Stomach smooth muscle (tissue), 2 donors: ENCODE measurements at regions not wholly inside any gene's neighbourhood (a gene's known extent, or its start where the extent isn't known, plus 50 kb on each side); places are given as distances from the start of the nearest gene placed in this dataset.
A peak's percentile ranks its signal among the peaks of the same experiment; 100 is the strongest.
"Not testable (repeated sequence)": the region's sequence is repeated elsewhere in the genome, so short reads cannot be mapped to it uniquely, and the experiment has no call there.

ENCODE experiments used
- H3K27ac ChIP-seq: one replicate; pipeline ENCODE4 v1.7.0; 2013; ENCODE audit warnings: mild to moderate bottlenecking, low read length, inconsistent platforms
- H3K27me3 ChIP-seq, 2 donors: one replicate each; pipeline ENCODE4 v1.7.0; 2013; ENCODE audit warnings: low read length in 2 of 2; ENCODE audit not compliant: insufficient read depth in 2 of 2, control insufficient read depth in 1 of 2
- H3K36me3 ChIP-seq, 2 donors: one replicate each; pipeline ENCODE4 v1.7.0; 2013; ENCODE audit warnings: low read length in 2 of 2; ENCODE audit not compliant: control insufficient read depth in 2 of 2, insufficient read depth in 2 of 2
- H3K4me1 ChIP-seq: one replicate; pipeline ENCODE4 v1.7.0; 2013; ENCODE audit warnings: low read length; ENCODE audit not compliant: control insufficient read depth, insufficient read depth
- H3K4me3 ChIP-seq, 2 donors: one replicate each; pipeline ENCODE4 v1.7.0; 2013; ENCODE audit warnings: low read length in 2 of 2
- H3K9ac ChIP-seq, 2 donors: one replicate each; pipeline ENCODE4 v1.7.0; 2013; ENCODE audit warnings: low read length in 2 of 2, mild to moderate bottlenecking in 1 of 2
- H3K9me3 ChIP-seq, 2 donors: one replicate each; pipeline ENCODE4 v1.7.0; 2013; ENCODE audit warnings: low read length in 2 of 2; ENCODE audit not compliant: control insufficient read depth in 2 of 2
- donor health status: healthy.
- donor health status: Pancreatic carcinoma.

GRCh38 chr3:68560728-68561127, 371.6 kb downstream of the TAFA4 start:
- Histone ChIP-seq H3K9ac (no peak overlapping the region), H3K27ac (no peak overlapping the region), H3K36me3 (no peaks in the 10 kb centered on the region), H3K27me3 (no peaks in the 10 kb centered on the region), H3K4me3 (no peak overlapping the region), H3K9me3 (no peaks in the 10 kb centered on the region), H3K4me1 (no peaks in the 10 kb centered on the region)

GRCh38 chr3:68535782-68536181, 396.6 kb downstream of the TAFA4 start:
- Histone ChIP-seq H3K9ac (no peak overlapping the region), H3K4me3 (no peak overlapping the region), H3K27ac (no peak overlapping the region), H3K4me1 (no peaks in the 10 kb centered on the region), H3K36me3 (no peaks in the 10 kb centered on the region), H3K9me3 (no peaks in the 10 kb centered on the region), H3K27me3 (no peaks in the 10 kb centered on the region)

- H3K4me3 ChIP-seq: no peak overlapping the region
- no peak overlapping the region for H3K9ac ChIP-seq
- H3K4me1 ChIP-seq: no peaks in the 10 kb centered on the region
- H3K27ac ChIP-seq: no peak overlapping the region
- no peaks in the 10 kb centered on the region for H3K27me3 ChIP-seq
- no peaks in the 10 kb centered on the region for H3K36me3 ChIP-seq
- H3K9me3 ChIP-seq: no peaks in the 10 kb centered on the region
Measured at GRCh38 chr3:68523330-68523729, 409.0 kb downstream of the TAFA4 start.

GRCh38 chr3:68515237-68515636, 417.1 kb downstream of the TAFA4 start:
- Histone ChIP-seq H3K27ac (no peak overlapping the region), H3K4me1 (no peaks in the 10 kb centered on the region), H3K9ac (no peak overlapping the region), H3K9me3 (no peaks in the 10 kb centered on the region), H3K27me3 (no peaks in the 10 kb centered on the region), H3K36me3 (no peaks in the 10 kb centered on the region), H3K4me3 (no peak overlapping the region)

GRCh38 chr3:68504201-68504600, 428.1 kb downstream of the TAFA4 start:
- Histone ChIP-seq H3K4me3 (no peak overlapping the region), H3K4me1 (no peaks in the 10 kb centered on the region), H3K36me3 (no peaks in the 10 kb centered on the region), H3K9ac (no peak overlapping the region), H3K27ac (no peak overlapping the region), H3K9me3 (no peaks in the 10 kb centered on the region), H3K27me3 (no peaks in the 10 kb centered on the region)

GRCh38 chr3:68485845-68486244, 446.5 kb downstream of the TAFA4 start:
- H3K27me3 ChIP-seq, H3K4me1 ChIP-seq, H3K9me3 ChIP-seq, H3K27ac ChIP-seq, H3K36me3 ChIP-seq, H3K4me3 ChIP-seq, H3K9ac ChIP-seq: not testable (repeated sequence)

- peaks cover 2% of the 10 kb centered on the region for H3K4me1 ChIP-seq
- no peaks in the 10 kb centered on the region for H3K9me3 ChIP-seq
- no peak overlapping the region for H3K4me3 ChIP-seq
- no peaks in the 10 kb centered on the region for H3K27me3 ChIP-seq
- no peak overlapping the region for H3K9ac ChIP-seq
- no peaks in the 10 kb centered on the region for H3K36me3 ChIP-seq
- H3K27ac ChIP-seq: no peak overlapping the region
Measured at GRCh38 chr3:68485051-68485450, 447.3 kb downstream of the TAFA4 start.

GRCh38 chr3:68483601-68484000, 448.7 kb downstream of the TAFA4 start:
- Histone ChIP-seq H3K4me3 (no peak overlapping the region), H3K27me3 (no peaks in the 10 kb centered on the region), H3K27ac (peak overlapping the region; percentile 61), H3K36me3 (no peaks in the 10 kb centered on the region), H3K4me1 (peaks cover 2% of the 10 kb centered on the region), H3K9me3 (no peaks in the 10 kb centered on the region), H3K9ac (no peak overlapping the region)

GRCh38 chr3:68483041-68483440, 449.3 kb downstream of the TAFA4 start:
- Histone ChIP-seq H3K4me3 (no peak overlapping the region), H3K27ac (peak overlapping the region; percentile 61), H3K4me1 (peaks cover 2% of the 10 kb centered on the region), H3K27me3 (no peaks in the 10 kb centered on the region), H3K9ac (no peak overlapping the region), H3K9me3 (no peaks in the 10 kb centered on the region), H3K36me3 (no peaks in the 10 kb centered on the region)

- Histone ChIP-seq H3K4me3 (no peak overlapping the region), H3K27me3 (no peaks in the 10 kb centered on the region), H3K4me1 (peaks cover 2% of the 10 kb centered on the region), H3K9ac (no peak overlapping the region), H3K36me3 (no peaks in the 10 kb centered on the region), H3K9me3 (no peaks in the 10 kb centered on the region), H3K27ac (peak overlapping the region; percentile 61)
Measured at GRCh38 chr3:68482565-68482964, 449.8 kb downstream of the TAFA4 start.

GRCh38 chr3:68479779-68480178, 452.6 kb downstream of the TAFA4 start:
- Histone ChIP-seq H3K9me3 (no peaks in the 10 kb centered on the region), H3K36me3 (no peaks in the 10 kb centered on the region), H3K4me1 (peaks cover 2% of the 10 kb centered on the region), H3K27ac (no peak overlapping the region), H3K27me3 (no peaks in the 10 kb centered on the region), H3K9ac (no peak overlapping the region), H3K4me3 (no peak overlapping the region)
